ENCODE measurements at regions not wholly inside any gene's neighbourhood (a gene's known extent, or its start where the extent isn't known, plus 50 kb on each side); places are given as distances from the start of the nearest gene placed in this dataset.

DNA sequence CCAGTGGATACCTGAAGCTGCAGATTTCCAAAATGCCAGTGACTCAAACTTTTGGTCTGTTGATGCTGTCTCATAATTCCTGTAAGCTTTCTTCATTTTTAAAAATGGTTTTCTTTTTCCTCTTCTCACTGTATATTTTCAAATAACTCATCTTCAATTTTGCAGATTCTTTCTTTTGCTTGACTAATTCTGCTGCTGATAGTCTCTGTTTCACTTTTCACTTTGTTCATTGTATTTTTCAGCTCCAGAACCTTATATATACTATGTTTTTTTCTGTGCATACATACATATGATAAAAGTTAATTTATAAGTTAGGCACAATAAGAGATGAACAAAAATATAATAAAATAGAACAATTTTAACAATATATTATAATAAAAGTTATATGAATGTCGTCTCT, 237.7 kb upstream of the GPRIN3 start:
- Mint-ChIP-seq H3K9me3 (ENCODE audit: low read depth) (peaks cover 34% of the 10 kb centered on the region), H3K27ac (ENCODE audit: unreplicated experiment) (no peak overlapping the region), H3K36me3 (ENCODE audit: low read depth) (no peaks in the 10 kb centered on the region), H3K4me3 (ENCODE audit: unreplicated experiment) (no peak overlapping the region), H3K27me3 (ENCODE audit: low read depth) (no peaks in the 10 kb centered on the region), H3K4me1 (ENCODE audit: low read depth) (no peaks in the 10 kb centered on the region)
- DNase-seq (ENCODE audit: low spot score), result no peak
- TF ChIP-seq, protein P1, sequence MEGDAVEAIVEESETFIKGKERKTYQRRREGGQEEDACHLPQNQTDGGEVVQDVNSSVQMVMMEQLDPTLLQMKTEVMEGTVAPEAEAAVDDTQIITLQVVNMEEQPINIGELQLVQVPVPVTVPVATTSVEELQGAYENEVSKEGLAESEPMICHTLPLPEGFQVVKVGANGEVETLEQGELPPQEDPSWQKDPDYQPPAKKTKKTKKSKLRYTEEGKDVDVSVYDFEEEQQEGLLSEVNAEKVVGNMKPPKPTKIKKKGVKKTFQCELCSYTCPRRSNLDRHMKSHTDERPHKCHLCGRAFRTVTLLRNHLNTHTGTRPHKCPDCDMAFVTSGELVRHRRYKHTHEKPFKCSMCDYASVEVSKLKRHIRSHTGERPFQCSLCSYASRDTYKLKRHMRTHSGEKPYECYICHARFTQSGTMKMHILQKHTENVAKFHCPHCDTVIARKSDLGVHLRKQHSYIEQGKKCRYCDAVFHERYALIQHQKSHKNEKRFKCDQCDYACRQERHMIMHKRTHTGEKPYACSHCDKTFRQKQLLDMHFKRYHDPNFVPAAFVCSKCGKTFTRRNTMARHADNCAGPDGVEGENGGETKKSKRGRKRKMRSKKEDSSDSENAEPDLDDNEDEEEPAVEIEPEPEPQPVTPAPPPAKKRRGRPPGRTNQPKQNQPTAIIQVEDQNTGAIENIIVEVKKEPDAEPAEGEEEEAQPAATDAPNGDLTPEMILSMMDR (IDR thresholded peaks at IDR 0.05), result no peak

GRCh38 chr4:89541998-89542397, 234.4 kb upstream of the GPRIN3 start:
- H3K4me1 Mint-ChIP-seq (ENCODE audit: low read depth), result no peaks in the 10 kb centered on the region
- H3K36me3 Mint-ChIP-seq (ENCODE audit: low read depth), result no peaks in the 10 kb centered on the region
- peaks cover 1% of the 10 kb centered on the region for H3K27me3 Mint-ChIP-seq (ENCODE audit: low read depth)
- no peak overlapping the region for H3K4me3 Mint-ChIP-seq (ENCODE audit: unreplicated experiment)
- H3K9me3 Mint-ChIP-seq (ENCODE audit: low read depth), result peaks cover 30% of the 10 kb centered on the region
- DNase-seq (ENCODE audit: low spot score), result no peak
- no peak overlapping the region for H3K27ac Mint-ChIP-seq (ENCODE audit: unreplicated experiment)
- TF ChIP-seq, protein P1 (IDR thresholded peaks at IDR 0.05), result no peak

DNA sequence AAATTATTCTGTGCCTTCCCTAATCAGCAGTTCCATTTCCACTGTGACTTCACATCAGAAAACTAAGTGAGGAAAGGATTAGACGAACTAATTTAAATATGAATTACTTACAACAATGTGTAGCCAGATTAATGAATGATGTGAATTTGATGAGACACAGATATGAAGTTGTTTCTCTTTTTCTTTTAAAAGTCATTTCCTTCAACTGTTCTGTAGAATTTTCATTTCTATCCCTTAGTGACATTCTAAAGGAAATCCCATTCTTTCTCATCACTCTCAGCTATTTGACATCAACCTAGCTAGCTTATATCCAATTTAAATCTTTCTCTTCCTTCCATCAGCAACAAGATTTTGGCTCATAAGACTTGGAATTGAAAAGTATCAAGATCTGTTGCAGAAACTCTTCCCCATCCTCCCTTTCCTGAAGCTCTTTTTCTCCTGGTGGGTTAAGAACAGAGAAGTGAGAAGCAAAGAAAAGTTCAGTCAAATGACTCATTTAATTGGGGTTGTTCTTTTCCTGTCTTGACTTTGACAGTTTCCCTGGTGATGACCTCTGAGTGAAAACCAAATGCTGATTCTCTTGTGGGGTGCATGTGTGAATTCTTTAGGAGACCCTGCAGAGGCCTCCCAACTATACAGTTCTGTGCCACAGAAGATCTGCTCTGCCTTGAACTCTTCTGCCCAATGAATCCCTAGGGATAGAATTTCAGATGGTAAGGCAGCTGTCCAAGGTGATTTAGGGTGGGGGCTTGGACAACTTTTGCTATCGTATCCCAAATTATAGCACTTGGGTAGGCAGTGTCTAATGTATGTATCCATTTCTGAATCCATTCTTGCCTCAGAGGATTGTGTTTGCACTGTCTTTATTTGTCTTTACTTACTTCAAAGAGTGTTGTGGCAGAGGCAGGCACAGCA, 232.5 kb upstream of the GPRIN3 start:
- no peaks in the 10 kb centered on the region for H3K4me1 Mint-ChIP-seq (ENCODE audit: low read depth)
- H3K27me3 Mint-ChIP-seq (ENCODE audit: low read depth), result peaks cover 1% of the 10 kb centered on the region
- no peak overlapping the region for H3K4me3 Mint-ChIP-seq (ENCODE audit: unreplicated experiment)
- no peaks in the 10 kb centered on the region for H3K36me3 Mint-ChIP-seq (ENCODE audit: low read depth)
- TF ChIP-seq, protein P1 (IDR thresholded peaks at IDR 0.05), result no peak
- H3K27ac Mint-ChIP-seq (ENCODE audit: unreplicated experiment), result no peak overlapping the region
- no peak for DNase-seq (ENCODE audit: low spot score)
- H3K9me3 Mint-ChIP-seq (ENCODE audit: low read depth), result peaks cover 19% of the 10 kb centered on the region

- H3K36me3 Mint-ChIP-seq (ENCODE audit: low read depth), result no peaks in the 10 kb centered on the region
These were observed 231.8 kb upstream of the GPRIN3 start for GRCh38 chr4:89539374-89539773.

GRCh38 chr4:89538886-89539285, 231.3 kb upstream of the GPRIN3 start:
- no peak for DNase-seq (ENCODE audit: low spot score)
- Mint-ChIP-seq H3K4me1 (ENCODE audit: low read depth) (no peaks in the 10 kb centered on the region), H3K27ac (ENCODE audit: unreplicated experiment) (no peak overlapping the region), H3K9me3 (ENCODE audit: low read depth) (peaks cover 10% of the 10 kb centered on the region), H3K4me3 (ENCODE audit: unreplicated experiment) (no peak overlapping the region), H3K27me3 (ENCODE audit: low read depth) (peaks cover 1% of the 10 kb centered on the region), H3K36me3 (ENCODE audit: low read depth) (no peaks in the 10 kb centered on the region)
- TF ChIP-seq, protein P1 (IDR thresholded peaks at IDR 0.05), result no peak

More at GRCh38 chr4:89539374-89539773, 231.8 kb upstream of the GPRIN3 start:
- Mint-ChIP-seq H3K27ac (ENCODE audit: unreplicated experiment) (no peak overlapping the region), H3K4me1 (ENCODE audit: low read depth) (no peaks in the 10 kb centered on the region), H3K4me3 (ENCODE audit: unreplicated experiment) (no peak overlapping the region), H3K27me3 (ENCODE audit: low read depth) (peaks cover 1% of the 10 kb centered on the region), H3K9me3 (ENCODE audit: low read depth) (peaks cover 12% of the 10 kb centered on the region)
- TF ChIP-seq, protein P1 (IDR thresholded peaks at IDR 0.05), result no peak
- no peak for DNase-seq (ENCODE audit: low spot score)
